Upper lobe of left lung (tissue), 6 donors: ENCODE measurements at regions not wholly inside any gene's neighbourhood (a gene's known extent, or its start where the extent isn't known, plus 50 kb on each side); places are given as distances from the start of the nearest gene placed in this dataset.

Experiments
- ATAC-seq, 2 donors: fragments of 200-7000 bp; cut with Tn5 transposase; one replicate each; pipeline ENCODE4 v1.9.1; 2022; ENCODE audit warnings: mild to moderate bottlenecking in 2 of 2, moderate library complexity in 2 of 2; ENCODE audit not compliant: low FRiP score in 2 of 2
- DNase-seq, 2 donors: peaks; one replicate each; pipeline ENCODE4 v3.0.0-alpha.2; 2019 to 2020
- H3K27ac ChIP-seq, 4 donors: fragments of 200-600 bp; sonication (generic); one replicate each; pipeline ENCODE4 v1.5.1; 2016 to 2019
- H3K27me3 ChIP-seq, 4 donors: fragments of 200-600 bp; sonication (generic); one replicate each; pipeline ENCODE4 v1.5.1; 2017 to 2019
- H3K36me3 ChIP-seq, 4 donors: fragments of 200-600 bp; sonication (generic); one replicate each; pipeline ENCODE4 v1.5.1; 2016 to 2019
- H3K4me1 ChIP-seq, 4 donors: fragments of 200-600 bp; sonication (generic); one replicate each; pipeline ENCODE4 v1.5.1; 2018 to 2019
- H3K4me3 ChIP-seq, 4 donors: fragments of 200-600 bp; sonication (generic); one replicate each; pipeline ENCODE4 v1.5.1; 2017 to 2019; ENCODE audit warnings: mild to moderate bottlenecking in 2 of 4, moderate library complexity in 1 of 4
- H3K9me3 ChIP-seq, 4 donors: fragments of 200-600 bp; sonication (generic); one replicate each; pipeline ENCODE4 v1.5.1; 2018 to 2019
- EP300 ChIP-seq, 4 donors: sonication (generic); formaldehyde crosslinking; IDR thresholded peaks; one replicate each; pipeline ENCODE4 v1.5.1; 2017; ENCODE audit warnings: antibody characterized with exemption in 4 of 4, control low read depth in 2 of 4
- POLR2A ChIP-seq, 4 donors: fragments of 450-650 bp; IDR thresholded peaks; one replicate each; pipeline ENCODE4 v1.5.1; 2016 to 2017; ENCODE audit warnings: antibody characterized with exemption in 4 of 4, mild to moderate bottlenecking in 2 of 4
- POLR2AphosphoS5 ChIP-seq, 2 donors: sonication (generic); formaldehyde crosslinking; IDR thresholded peaks; one replicate each; pipeline ENCODE4 v1.5.1; 2017; ENCODE audit warnings: antibody characterized with exemption in 2 of 2
- WGBS, 2 donors: methylation state at CpG; one replicate each; pipeline ENCODE4 v1.1.5; 2017 to 2018; 5-methylcytosine and 5-hydroxymethylcytosine counted together
- TF ChIP-seq, protein P1 (sequence below), 6 experiments: fragments of 450-650 bp in 4 of 6; fragments of 200-600 bp in 2 of 6; sonication (generic) in 2 of 6; IDR thresholded peaks; one replicate each; pipeline ENCODE4 v1.5.1; 2016 to 2019; ENCODE audit warnings: antibody characterized with exemption in 6 of 6
- donor health status: DM: no; HTN: no; CAD: no; lungs with moderate emphysema.
- donor health status: DM: no; HTN: yes; CAD: no; lungs with severe emphysema.

DNA sequence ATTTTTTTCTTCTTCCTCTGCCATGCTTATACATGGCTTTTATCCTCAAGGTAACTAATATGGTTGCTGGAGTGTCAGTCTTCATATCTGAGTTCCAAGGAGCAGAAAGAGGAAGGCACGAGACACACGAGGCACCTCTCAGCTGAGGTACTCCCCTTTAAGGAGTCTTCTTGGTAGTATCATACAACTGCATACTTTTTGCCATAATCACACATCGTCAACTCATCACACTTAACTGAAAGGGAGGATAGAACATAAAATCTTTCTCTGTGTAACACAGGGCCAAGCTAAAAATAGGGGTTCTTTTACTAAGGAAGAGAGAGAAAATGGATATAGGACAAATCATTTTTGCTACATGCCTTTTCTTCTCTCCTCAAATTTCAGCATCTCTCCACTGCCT, 104.2 kb downstream of the OXSM start:
- Histone ChIP-seq H3K27me3 (no peaks in the 10 kb centered on the region), H3K9me3 (no peaks in the 10 kb centered on the region), H3K36me3 (no peaks in the 10 kb centered on the region), H3K27ac (no peak overlapping the region), H3K4me1 (no peaks in the 10 kb centered on the region), H3K4me3 (no peak overlapping the region)
- TF ChIP-seq, protein P1, sequence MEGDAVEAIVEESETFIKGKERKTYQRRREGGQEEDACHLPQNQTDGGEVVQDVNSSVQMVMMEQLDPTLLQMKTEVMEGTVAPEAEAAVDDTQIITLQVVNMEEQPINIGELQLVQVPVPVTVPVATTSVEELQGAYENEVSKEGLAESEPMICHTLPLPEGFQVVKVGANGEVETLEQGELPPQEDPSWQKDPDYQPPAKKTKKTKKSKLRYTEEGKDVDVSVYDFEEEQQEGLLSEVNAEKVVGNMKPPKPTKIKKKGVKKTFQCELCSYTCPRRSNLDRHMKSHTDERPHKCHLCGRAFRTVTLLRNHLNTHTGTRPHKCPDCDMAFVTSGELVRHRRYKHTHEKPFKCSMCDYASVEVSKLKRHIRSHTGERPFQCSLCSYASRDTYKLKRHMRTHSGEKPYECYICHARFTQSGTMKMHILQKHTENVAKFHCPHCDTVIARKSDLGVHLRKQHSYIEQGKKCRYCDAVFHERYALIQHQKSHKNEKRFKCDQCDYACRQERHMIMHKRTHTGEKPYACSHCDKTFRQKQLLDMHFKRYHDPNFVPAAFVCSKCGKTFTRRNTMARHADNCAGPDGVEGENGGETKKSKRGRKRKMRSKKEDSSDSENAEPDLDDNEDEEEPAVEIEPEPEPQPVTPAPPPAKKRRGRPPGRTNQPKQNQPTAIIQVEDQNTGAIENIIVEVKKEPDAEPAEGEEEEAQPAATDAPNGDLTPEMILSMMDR (IDR thresholded peaks at IDR 0.05), result no peak
- TF ChIP-seq EP300 (IDR thresholded peaks at IDR 0.05), result no peak
- TF ChIP-seq POLR2AphosphoS5 (IDR thresholded peaks at IDR 0.05), result no peak
- no peak for TF ChIP-seq POLR2A (IDR thresholded peaks at IDR 0.05)
- WGBS, 2 donors, result 92% methylated on average over 3 of the region's 3 CpGs
- no peak for ATAC-seq
- DNase-seq, result no peak

- ATAC-seq, result no peak
- WGBS, 2 donors, result 91 to 94% methylated on average over 2 of the region's 2 CpGs
- no peak for TF ChIP-seq EP300 (IDR thresholded peaks at IDR 0.05)
- no peak for TF ChIP-seq POLR2AphosphoS5 (IDR thresholded peaks at IDR 0.05)
- TF ChIP-seq, protein P1 (IDR thresholded peaks at IDR 0.05), result no peak
- no peak for TF ChIP-seq POLR2A (IDR thresholded peaks at IDR 0.05)
- Histone ChIP-seq H3K27ac (no peak overlapping the region), H3K27me3 (no peaks in the 10 kb centered on the region), H3K36me3 (no peaks in the 10 kb centered on the region), H3K9me3 (no peaks in the 10 kb centered on the region), H3K4me1 (no peaks in the 10 kb centered on the region), H3K4me3 (no peak overlapping the region)
- no peak for DNase-seq
Observed at GRCh38 chr3:25895031-25895430, 105.1 kb downstream of the OXSM start.

GRCh38 chr3:25895443-25895842, 105.6 kb downstream of the OXSM start:
- ATAC-seq, result no peak
- Histone ChIP-seq H3K27me3 (no peaks in the 10 kb centered on the region), H3K36me3 (no peaks in the 10 kb centered on the region), H3K4me1 (no peaks in the 10 kb centered on the region), H3K27ac (no peak overlapping the region), H3K4me3 (no peak overlapping the region), H3K9me3 (no peaks in the 10 kb centered on the region)
- no peak for DNase-seq
- TF ChIP-seq POLR2AphosphoS5 (IDR thresholded peaks at IDR 0.05) (no peak), POLR2A (IDR thresholded peaks at IDR 0.05) (no peak), EP300 (IDR thresholded peaks at IDR 0.05) (no peak)
- TF ChIP-seq, protein P1 (IDR thresholded peaks at IDR 0.05), result no peak
- 89 to 91% methylated on average over 3 of the region's 3 CpGs for WGBS, 2 donors

DNA sequence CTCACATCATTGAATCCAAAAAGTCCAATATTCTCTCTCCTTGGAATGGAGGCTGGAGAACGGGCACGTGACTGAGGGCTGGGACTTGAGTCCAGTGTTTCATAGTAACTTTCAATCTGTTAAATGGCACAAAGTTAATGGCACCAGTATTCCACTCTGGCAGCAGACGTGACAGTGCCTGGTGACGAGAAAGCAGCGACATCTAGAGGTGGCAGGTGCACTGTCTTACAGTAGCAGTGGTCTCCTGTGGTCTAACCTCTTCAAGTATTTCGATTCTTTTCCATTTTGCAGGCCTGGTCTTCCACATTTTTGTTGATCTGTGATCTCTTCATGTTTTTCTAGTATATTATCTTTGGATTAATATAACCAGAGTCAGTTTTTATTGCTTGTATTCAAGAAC, 107.1 kb downstream of the OXSM start:
- 75 to 83% methylated on average over 6 of the region's 6 CpGs for WGBS, 2 donors
- ATAC-seq, result no peak
- Histone ChIP-seq H3K9me3 (no peaks in the 10 kb centered on the region), H3K36me3 (no peaks in the 10 kb centered on the region), H3K4me1 (no peaks in the 10 kb centered on the region), H3K4me3 (no peak overlapping the region), H3K27me3 (no peaks in the 10 kb centered on the region), H3K27ac (no peak overlapping the region)
- DNase-seq, result no peak
- TF ChIP-seq POLR2A (IDR thresholded peaks at IDR 0.05) (no peak), EP300 (IDR thresholded peaks at IDR 0.05) (no peak), POLR2AphosphoS5 (IDR thresholded peaks at IDR 0.05) (no peak)
- TF ChIP-seq, protein P1 (IDR thresholded peaks at IDR 0.05), result no peak

- Histone ChIP-seq H3K4me3 (no peak overlapping the region), H3K27me3 (no peaks in the 10 kb centered on the region), H3K9me3 (no peaks in the 10 kb centered on the region), H3K36me3 (no peaks in the 10 kb centered on the region), H3K27ac (no peak overlapping the region), H3K4me1 (no peaks in the 10 kb centered on the region)
- no peak for TF ChIP-seq POLR2A (IDR thresholded peaks at IDR 0.05)
- WGBS, 2 donors, result 82 to 88% methylated on average over 2 of the region's 2 CpGs
- DNase-seq (no peak), ATAC-seq (no peak)
Observed at GRCh38 chr3:25899352-25900101, 109.6 kb downstream of the OXSM start.
